SK-N-SH (cell line): ENCODE measurements at regions not wholly inside any gene's neighbourhood (a gene's known extent, or its start where the extent isn't known, plus 50 kb on each side); places are given as distances from the start of the nearest gene placed in this dataset.

ENCODE experiments used
- CTCF ChIA-PET: fragments of 300-600, 350-600 bp; formaldehyde crosslinking; extraction: SDS; loops from one replicate; lab custom pipeline; 2021; lab: Yijun Ruan, JAX
- POLR2A ChIA-PET: fragments of 350-600 bp; sonication (Branson Sonifier 250); formaldehyde crosslinking; extraction: SDS; loops from one replicate; lab custom pipeline; 2020; ENCODE audit warnings: antibody characterized with exemption, inconsistent platforms; lab: Yijun Ruan, JAX
- DNase-seq: peaks from one replicate; pipeline ENCODE4 v3.0.0; 2012
- H2AFZ ChIP-seq: fragments of 200-600 bp; sonication (generic); 2 replicates; pipeline ENCODE4 v1.8.1; 2016; ENCODE audit warnings: antibody characterized with exemption, mild to moderate bottlenecking, low read depth
- H3F3A ChIP-seq: fragments of 200-600 bp; sonication (generic); replicated peaks from 2 replicates; pipeline ENCODE3; 2016; ENCODE audit warnings: antibody characterized with exemption, mild to moderate bottlenecking; ENCODE audit not compliant: insufficient read depth
- H3K27ac ChIP-seq, 2 experiments: fragments of 200-500 bp in 1 of 2; fragments of 200-600 bp in 1 of 2; sonication (Bioruptor generic) in 1 of 2; sonication (generic), shearing (Covaris generic) in 1 of 2; 2 replicates each; pipeline versions ENCODE4 v1.5.1 to v1.6.1; 2014 to 2016; ENCODE audit warnings: low read depth in 2 of 2, inconsistent platforms in 1 of 2, low read length in 1 of 2, mild to moderate bottlenecking in 1 of 2, mixed read lengths in 1 of 2
- H3K27me3 ChIP-seq: fragments of 200-600 bp; sonication (generic), shearing (Covaris generic); 2 replicates; pipeline ENCODE4 v1.6.1; 2016; ENCODE audit warnings: mixed run types; ENCODE audit not compliant: insufficient read depth
- H3K36me3 ChIP-seq, 2 experiments: fragments of 200-500 bp in 1 of 2; fragments of 200-600 bp in 1 of 2; sonication (Bioruptor generic) in 1 of 2; sonication (generic) in 1 of 2; replicated peaks in 1 of 2; 2 replicates each; pipeline versions ENCODE3 to v1.5.1; 2014 to 2016; ENCODE audit warnings: low read length in 1 of 2, mild to moderate bottlenecking in 1 of 2; ENCODE audit not compliant: insufficient read depth in 2 of 2, control insufficient read depth in 1 of 2
- H3K4me1 ChIP-seq, 2 experiments: fragments of 200-500 bp in 1 of 2; fragments of 200-600 bp in 1 of 2; sonication (Bioruptor generic) in 1 of 2; sonication (generic), shearing (Covaris generic) in 1 of 2; 2 replicates each; pipeline versions ENCODE4 v1.5.1 to v1.6.1; 2014 to 2016; ENCODE audit warnings: low read depth in 1 of 2, low read length in 1 of 2, mixed run types in 1 of 2; ENCODE audit not compliant: insufficient read depth in 2 of 2, control insufficient read depth in 1 of 2
- H3K4me2 ChIP-seq: fragments of 200-600 bp; sonication (generic), shearing (Covaris generic); 2 replicates; pipeline ENCODE4 v1.6.1; 2017; ENCODE audit warnings: mixed run types
- H3K4me3 ChIP-seq, 2 experiments: fragments of 200-500 bp in 1 of 2; fragments of 200-600 bp in 1 of 2; sonication (Bioruptor generic) in 1 of 2; sonication (generic), shearing (Covaris generic) in 1 of 2; 2 replicates each; pipeline versions ENCODE4 v1.5.1 to v1.8.1; 2014 to 2016; ENCODE audit warnings: low read depth in 2 of 2, inconsistent platforms in 1 of 2, low read length in 1 of 2, mild to moderate bottlenecking in 1 of 2, mixed read lengths in 1 of 2, moderate library complexity in 1 of 2
- H3K79me2 ChIP-seq: fragments of 200-600 bp; sonication (generic); 2 replicates; pipeline ENCODE4 v1.8.1; 2017; ENCODE audit warnings: mild to moderate bottlenecking; ENCODE audit not compliant: insufficient read depth
- H3K9ac ChIP-seq: fragments of 200-600 bp; sonication (generic); 2 replicates; pipeline ENCODE4 v1.6.1; 2017; ENCODE audit warnings: mixed run types
- H3K9me2 ChIP-seq: fragments of 200-600 bp; sonication (generic); 2 replicates; pipeline ENCODE4 v1.6.1; 2017; ENCODE audit warnings: mixed run types
- H3K9me3 ChIP-seq: fragments of 200-600 bp; sonication (generic); 2 replicates; pipeline ENCODE4 v1.6.1; 2017; ENCODE audit warnings: mixed run types, mild to moderate bottlenecking, moderate library complexity
- H4K20me1 ChIP-seq: fragments of 200-600 bp; sonication (generic); 2 replicates; pipeline ENCODE4 v1.6.1; 2017; ENCODE audit warnings: mild to moderate bottlenecking, mixed run types; ENCODE audit not compliant: insufficient read depth
- CHD2 ChIP-seq: fragments of 150-350 bp; IDR thresholded peaks from 2 replicates; pipeline ENCODE4 v1.6.1; 2018; ENCODE audit warnings: low read length; ENCODE audit not compliant: partially characterized antibody
- ELF1 ChIP-seq: IDR thresholded peaks from 2 replicates; pipeline ENCODE4 v1.4.0; 2012
- FOSL2 ChIP-seq: IDR thresholded peaks from 2 replicates; pipeline ENCODE4 v1.4.0; 2012; ENCODE audit warnings: low read depth, mild to moderate bottlenecking, moderate library complexity, borderline replicate concordance
- FOXM1 ChIP-seq: IDR thresholded peaks from 2 replicates; pipeline ENCODE4 v1.4.0; 2012; ENCODE audit warnings: low read depth, mild to moderate bottlenecking
- GATA2 ChIP-seq: sonication (generic); formaldehyde crosslinking; IDR thresholded peaks from 2 replicates; pipeline ENCODE4 v1.5.0; 2020; ENCODE audit warnings: mild to moderate bottlenecking, missing genetic modification reagents
- IRF3 ChIP-seq: fragments of 150-350 bp; IDR thresholded peaks from 2 replicates; pipeline ENCODE4 v1.6.1; 2016; ENCODE audit warnings: mild to moderate bottlenecking, low read depth, low read length
- MAX ChIP-seq: IDR thresholded peaks from 2 replicates; pipeline ENCODE4 v1.4.0; 2012; ENCODE audit warnings: low read depth
- MEF2A ChIP-seq: IDR thresholded peaks from 2 replicates; pipeline ENCODE4 v1.4.0; 2012; ENCODE audit warnings: low read depth, borderline replicate concordance
- MXI1 ChIP-seq: IDR thresholded peaks from 2 replicates; pipeline ENCODE4 v1.6.1; 2012; ENCODE audit warnings: mild to moderate bottlenecking, low read depth, low read length, improper control_type of control experiment
- NRF1 ChIP-seq: IDR thresholded peaks from 2 replicates; pipeline ENCODE4 v1.6.1; 2012; ENCODE audit warnings: low read depth, mild to moderate bottlenecking, low read length
- RAD21 ChIP-seq: IDR thresholded peaks from 2 replicates; pipeline ENCODE4 v1.6.1; 2012; ENCODE audit warnings: mild to moderate bottlenecking, low read length
- RCOR1 ChIP-seq: fragments of 150-350 bp; IDR thresholded peaks from 2 replicates; pipeline ENCODE4 v1.6.1; 2017; ENCODE audit warnings: antibody characterized with exemption, low read length
- RFX5 ChIP-seq: IDR thresholded peaks from 2 replicates; pipeline ENCODE4 v1.6.1; 2012; ENCODE audit warnings: mild to moderate bottlenecking, improper control_type of control experiment, low read length
- RXRA ChIP-seq: IDR thresholded peaks from 2 replicates; pipeline ENCODE4 v1.4.0; 2012; ENCODE audit warnings: low read depth, mild to moderate bottlenecking, borderline replicate concordance
- SMC3 ChIP-seq: IDR thresholded peaks from 2 replicates; pipeline ENCODE4 v1.6.1; 2012; ENCODE audit warnings: low read depth, low read length, improper control_type of control experiment
- TAF1 ChIP-seq: IDR thresholded peaks from 2 replicates; pipeline ENCODE4 v1.6.1; 2012; ENCODE audit warnings: low read depth, mild to moderate bottlenecking, low read length, moderate library complexity, borderline replicate concordance
- TEAD4 ChIP-seq: IDR thresholded peaks from 2 replicates; pipeline ENCODE4 v1.4.0; 2012; ENCODE audit warnings: mild to moderate bottlenecking, borderline replicate concordance; ENCODE audit not compliant: insufficient read depth
- USF1 ChIP-seq: IDR thresholded peaks from 2 replicates; pipeline ENCODE4 v1.4.0; 2012; ENCODE audit warnings: low read depth, borderline replicate concordance
- YY1 ChIP-seq: IDR thresholded peaks from 2 replicates; pipeline ENCODE4 v1.4.0; 2012; ENCODE audit warnings: low read depth, mild to moderate bottlenecking
- ZBTB33 ChIP-seq: IDR thresholded peaks from 2 replicates; pipeline ENCODE4 v1.4.0; 2012; ENCODE audit warnings: low read depth, borderline replicate concordance
- WGBS: methylation state at CpG from one replicate; pipeline ENCODE4 v1.1.6; 2017; ENCODE audit warnings: low lambda C conversion rate; 5-methylcytosine and 5-hydroxymethylcytosine counted together

- Histone ChIP-seq H3K36me3 (no peaks in the 10 kb centered on the region), H3K4me2 (no peak overlapping the region), H3K9ac (no peak overlapping the region), H3K4me1 (peaks cover 0 to 2% of the 10 kb centered on the region in 2 experiments; a peak in 1 of 4 replicates), H3K4me3 (no peak overlapping the region), H3F3A (peaks cover 4% of the 10 kb centered on the region), H3K9me3 (no peaks in the 10 kb centered on the region), H3K27me3 (no peaks in the 10 kb centered on the region), H3K79me2 (no peaks in the 10 kb centered on the region), H3K9me2 (no peaks in the 10 kb centered on the region), H3K27ac (no peak overlapping the region), H4K20me1 (no peaks in the 10 kb centered on the region), H2AFZ (no peak overlapping the region)
- DNase-seq = no peak
- CTCF ChIA-PET = interaction anchor here (1.7 kb wide), 1 partner anchor 115 kb away, joined by 5 read pairs; the partner anchor contains the start of gene ARHGEF3
- POLR2A ChIA-PET = no interaction called here
- TF ChIP-seq RAD21 = no peak
- TF ChIP-seq GATA2 (CRISPR knock-in tag) = no peak
- no peak for TF ChIP-seq RCOR1
- TF ChIP-seq MEF2A = no peak
- TF ChIP-seq RFX5 = no peak
- TF ChIP-seq NRF1 = no peak
- TF ChIP-seq TAF1 = no peak
- no peak for TF ChIP-seq YY1
- TF ChIP-seq RXRA = no peak
- TF ChIP-seq ELF1 = no peak
- TF ChIP-seq FOSL2 = no peak
- no peak for TF ChIP-seq USF1
- TF ChIP-seq CHD2 = no peak
- no peak for TF ChIP-seq TEAD4
- TF ChIP-seq MAX = no peak
- TF ChIP-seq FOXM1 = no peak
- no peak for TF ChIP-seq MXI1
- 99% methylated on average over 4 of the region's 4 CpGs for WGBS
Observed at GRCh38 chr3:56916716-56917360, 115.1 kb upstream of the ARHGEF3 start.

GRCh38 chr3:56915966-56916586 lies 114.3 kb upstream of the ARHGEF3 start:
- 97% methylated on average over 9 of the region's 16 CpGs for WGBS
- ChIA-PET CTCF (no interaction called here), POLR2A (no interaction called here)

More at GRCh38 chr3:56915966-56916586, 114.3 kb upstream of the ARHGEF3 start:
- DNase-seq = no peak
- Histone ChIP-seq H3K79me2 (no peaks in the 10 kb centered on the region), H3K27me3 (no peaks in the 10 kb centered on the region), H3K9me2 (no peaks in the 10 kb centered on the region), H3K9me3 (no peaks in the 10 kb centered on the region), H3K9ac (no peak overlapping the region), H2AFZ (no peak overlapping the region), H3K4me3 (no peak overlapping the region), H3F3A (no peaks in the 10 kb centered on the region), H3K27ac (no peak overlapping the region), H3K36me3 (no peaks in the 10 kb centered on the region), H3K4me1 (no peaks in the 10 kb centered on the region), H4K20me1 (no peaks in the 10 kb centered on the region), H3K4me2 (no peak overlapping the region)
- no peak for TF ChIP-seq SMC3
- no peak for TF ChIP-seq ZBTB33
- TF ChIP-seq ELF1 = no peak
- no peak for TF ChIP-seq RAD21
- TF ChIP-seq GATA2 (CRISPR knock-in tag) = no peak
- no peak for TF ChIP-seq MXI1
- TF ChIP-seq CHD2 = no peak
- TF ChIP-seq TAF1 = no peak
- no peak for TF ChIP-seq IRF3
- no peak for TF ChIP-seq USF1
